OCI-LY1 (cell line): ENCODE measurements at regions not wholly inside any gene's neighbourhood (a gene's known extent, or its start where the extent isn't known, plus 50 kb on each side); places are given as distances from the start of the nearest gene placed in this dataset.

Source experiments
- H2AFZ ChIP-seq: fragments of 200-600 bp; sonication (generic), shearing (Covaris generic); 2 replicates; pipeline ENCODE4 v1.6.0; 2014; ENCODE audit warnings: antibody characterized with exemption, mild to moderate bottlenecking, low read length
- H3F3A ChIP-seq: fragments of 200-600 bp; sonication (generic), shearing (Covaris generic); 2 replicates; pipeline ENCODE4 v1.6.0; 2014; ENCODE audit warnings: mild to moderate bottlenecking, antibody characterized with exemption, low read length, moderate library complexity; ENCODE audit not compliant: insufficient read depth
- H3K27ac ChIP-seq: fragments of 200-600 bp; sonication (generic); 2 replicates; pipeline ENCODE4 v1.5.1; 2014; ENCODE audit warnings: low read length, mixed run types, mild to moderate bottlenecking, low read depth; ENCODE audit not compliant: poor library complexity, severe bottlenecking
- H3K27me3 ChIP-seq: fragments of 200-600 bp; sonication (generic); 2 replicates; pipeline ENCODE4 v1.6.0; 2014; ENCODE audit warnings: antibody characterized with exemption, mild to moderate bottlenecking, low read length, moderate library complexity; ENCODE audit not compliant: insufficient read depth
- H3K36me3 ChIP-seq: fragments of 200-600 bp; sonication (generic); 2 replicates; pipeline ENCODE4 v1.6.1; 2014; ENCODE audit warnings: mild to moderate bottlenecking, antibody characterized with exemption, low read length, moderate library complexity, mixed read lengths; ENCODE audit not compliant: insufficient read depth
- H3K4me1 ChIP-seq: fragments of 200-600 bp; sonication (generic); 2 replicates; pipeline ENCODE4 v1.5.1; 2014; ENCODE audit warnings: mild to moderate bottlenecking, low read length, moderate library complexity; ENCODE audit not compliant: insufficient read depth, severe bottlenecking
- H3K4me2 ChIP-seq: fragments of 200-600 bp; sonication (generic), shearing (Covaris generic); 2 replicates; pipeline ENCODE4 v1.6.1; 2014; ENCODE audit warnings: low read length
- H3K4me3 ChIP-seq: fragments of 200-600 bp; sonication (generic); 2 replicates; pipeline ENCODE4 v1.5.1; 2014; ENCODE audit warnings: low read length, low read depth, mild to moderate bottlenecking, mixed read lengths; ENCODE audit not compliant: poor library complexity, severe bottlenecking
- H3K79me2 ChIP-seq: fragments of 200-600 bp; shearing (Covaris generic); 2 replicates; pipeline ENCODE4 v1.6.1; 2016; ENCODE audit warnings: mixed run types, low read length, mixed read lengths; ENCODE audit not compliant: insufficient read depth
- H3K9ac ChIP-seq: fragments of 200-600 bp; sonication (generic), shearing (Covaris generic); 2 replicates; pipeline ENCODE4 v1.6.1; 2014; ENCODE audit warnings: mild to moderate bottlenecking, low read length, mixed read lengths
- H3K9me2 ChIP-seq: fragments of 200-600 bp; sonication (generic), shearing (Covaris generic); 2 replicates; pipeline ENCODE4 v1.6.1; 2014; ENCODE audit warnings: low read depth, mild to moderate bottlenecking, low read length, mixed read lengths
- H3K9me3 ChIP-seq: fragments of 200-600 bp; shearing (Covaris generic); 2 replicates; pipeline ENCODE4 v1.6.1; 2014; ENCODE audit warnings: low read length, mixed read lengths
- H4K20me1 ChIP-seq: fragments of 200-600 bp; sonication (generic), shearing (Covaris generic); 2 replicates; pipeline ENCODE4 v1.6.0; 2016; ENCODE audit warnings: mild to moderate bottlenecking, low read length; ENCODE audit not compliant: insufficient read depth
- CTCF ChIP-seq: fragments of 200-600 bp; sonication (generic), shearing (Covaris generic); IDR thresholded peaks from 2 replicates; pipeline ENCODE4 v1.5.1; 2017; ENCODE audit warnings: mild to moderate bottlenecking, antibody characterized with exemption, low read length, moderate library complexity, mixed read lengths
- EZH2 ChIP-seq: fragments of 200-600 bp; sonication (generic), shearing (Covaris generic); IDR thresholded peaks from 2 replicates; pipeline ENCODE4 v1.8.0; 2017; ENCODE audit warnings: borderline replicate concordance, mixed run types, mild to moderate bottlenecking, antibody characterized with exemption, low read length, moderate library complexity, mixed read lengths

- no peak overlapping the region for H3K4me3 ChIP-seq
- TF ChIP-seq CTCF (no peak), EZH2 (no peak)
- no peaks in the 10 kb centered on the region for H3K9me3 ChIP-seq
- H3K27ac ChIP-seq = no peak overlapping the region
- H3F3A ChIP-seq = no peaks in the 10 kb centered on the region
- no peaks in the 10 kb centered on the region for H3K9me2 ChIP-seq
- H2AFZ ChIP-seq = no peak overlapping the region
- H3K9ac ChIP-seq = no peak overlapping the region
- H3K79me2 ChIP-seq = no peaks in the 10 kb centered on the region
- no peaks in the 10 kb centered on the region for H3K27me3 ChIP-seq
- no peaks in the 10 kb centered on the region for H3K36me3 ChIP-seq
- no peaks in the 10 kb centered on the region for H3K4me1 ChIP-seq
- no peak overlapping the region for H3K4me2 ChIP-seq
- H4K20me1 ChIP-seq = no peaks in the 10 kb centered on the region
Observed at GRCh38 chr10:55358539-55358938, 557.5 kb upstream of the PCDH15 start.

- no peak overlapping the region for H3K4me2 ChIP-seq
- H3K9me2 ChIP-seq = no peaks in the 10 kb centered on the region
- H3F3A ChIP-seq = no peaks in the 10 kb centered on the region
- H3K27ac ChIP-seq = no peak overlapping the region
- no peaks in the 10 kb centered on the region for H3K27me3 ChIP-seq
- no peaks in the 10 kb centered on the region for H4K20me1 ChIP-seq
- H3K4me3 ChIP-seq = no peak overlapping the region
- H2AFZ ChIP-seq = no peak overlapping the region
- no peaks in the 10 kb centered on the region for H3K9me3 ChIP-seq
- no peaks in the 10 kb centered on the region for H3K79me2 ChIP-seq
- H3K4me1 ChIP-seq = no peaks in the 10 kb centered on the region
- TF ChIP-seq CTCF (no peak), EZH2 (no peak)
- H3K36me3 ChIP-seq = no peaks in the 10 kb centered on the region
- no peak overlapping the region for H3K9ac ChIP-seq
Observed at GRCh38 chr10:55353414-55353813, 552.4 kb upstream of the PCDH15 start.

GRCh38 chr10:55351431-55351830, 550.4 kb upstream of the PCDH15 start:
- Histone ChIP-seq H3K27me3 (no peaks in the 10 kb centered on the region), H3K9ac (no peak overlapping the region), H3K4me3 (no peak overlapping the region), H3K79me2 (no peaks in the 10 kb centered on the region), H3K9me3 (no peaks in the 10 kb centered on the region), H3K9me2 (no peaks in the 10 kb centered on the region), H3K4me2 (no peak overlapping the region), H3K27ac (no peak overlapping the region), H4K20me1 (no peaks in the 10 kb centered on the region), H3K4me1 (no peaks in the 10 kb centered on the region), H3K36me3 (no peaks in the 10 kb centered on the region), H3F3A (no peaks in the 10 kb centered on the region), H2AFZ (no peak overlapping the region)
- TF ChIP-seq CTCF (no peak), EZH2 (no peak)
